C4-2B (cell line): ENCODE measurements at regions not wholly inside any gene's neighbourhood (a gene's known extent, or its start where the extent isn't known, plus 50 kb on each side); places are given as distances from the start of the nearest gene placed in this dataset.

ENCODE experiments used
- H3K27ac ChIP-seq: fragments of 450-650 bp; 2 replicates; pipeline ENCODE4 v1.5.1; 2017
- ZFX ChIP-seq: fragments of 450-650 bp; IDR thresholded peaks from 2 replicates; pipeline ENCODE4 v1.6.1; 2017
- TF ChIP-seq, protein P1 (sequence below): fragments of 450-650 bp; conservative IDR thresholded peaks from 2 replicates; pipeline ENCODE4 v1.5.1; 2017; ENCODE audit warnings: mild to moderate bottlenecking

DNA sequence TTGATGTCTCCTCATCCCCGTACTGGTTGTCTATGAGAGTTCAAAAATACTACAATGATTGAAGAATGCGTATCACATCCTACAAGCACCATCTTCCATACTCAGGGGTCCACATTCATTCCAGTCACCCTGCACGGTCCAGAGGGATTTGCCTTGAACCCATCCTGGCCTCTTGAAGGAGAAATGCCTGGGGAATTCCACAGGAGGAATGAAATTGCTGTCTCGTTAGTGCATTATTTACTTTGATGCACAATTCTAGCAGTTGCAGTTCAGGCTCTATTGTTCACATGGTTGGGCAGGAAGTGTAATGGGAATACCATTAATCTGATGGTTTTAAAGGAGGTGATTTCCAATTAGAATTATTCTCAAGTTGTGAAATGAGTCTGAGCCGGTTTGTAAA is 369.1 kb upstream of the XYLT1 start:
- TF ChIP-seq, protein P1, sequence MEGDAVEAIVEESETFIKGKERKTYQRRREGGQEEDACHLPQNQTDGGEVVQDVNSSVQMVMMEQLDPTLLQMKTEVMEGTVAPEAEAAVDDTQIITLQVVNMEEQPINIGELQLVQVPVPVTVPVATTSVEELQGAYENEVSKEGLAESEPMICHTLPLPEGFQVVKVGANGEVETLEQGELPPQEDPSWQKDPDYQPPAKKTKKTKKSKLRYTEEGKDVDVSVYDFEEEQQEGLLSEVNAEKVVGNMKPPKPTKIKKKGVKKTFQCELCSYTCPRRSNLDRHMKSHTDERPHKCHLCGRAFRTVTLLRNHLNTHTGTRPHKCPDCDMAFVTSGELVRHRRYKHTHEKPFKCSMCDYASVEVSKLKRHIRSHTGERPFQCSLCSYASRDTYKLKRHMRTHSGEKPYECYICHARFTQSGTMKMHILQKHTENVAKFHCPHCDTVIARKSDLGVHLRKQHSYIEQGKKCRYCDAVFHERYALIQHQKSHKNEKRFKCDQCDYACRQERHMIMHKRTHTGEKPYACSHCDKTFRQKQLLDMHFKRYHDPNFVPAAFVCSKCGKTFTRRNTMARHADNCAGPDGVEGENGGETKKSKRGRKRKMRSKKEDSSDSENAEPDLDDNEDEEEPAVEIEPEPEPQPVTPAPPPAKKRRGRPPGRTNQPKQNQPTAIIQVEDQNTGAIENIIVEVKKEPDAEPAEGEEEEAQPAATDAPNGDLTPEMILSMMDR = no peak
- TF ChIP-seq ZFX = no peak
- H3K27ac ChIP-seq = no peak overlapping the region

GRCh38 chr16:17839272-17839671 is 368.5 kb upstream of the XYLT1 start:
- TF ChIP-seq, protein P1 = no peak
- no peak for TF ChIP-seq ZFX
- H3K27ac ChIP-seq = no peak overlapping the region

GRCh38 chr16:17836868-17837602 is 366.3 kb upstream of the XYLT1 start:
- no peak for TF ChIP-seq ZFX
- TF ChIP-seq, protein P1 = no peak
- H3K27ac ChIP-seq = no peak overlapping the region

DNA sequence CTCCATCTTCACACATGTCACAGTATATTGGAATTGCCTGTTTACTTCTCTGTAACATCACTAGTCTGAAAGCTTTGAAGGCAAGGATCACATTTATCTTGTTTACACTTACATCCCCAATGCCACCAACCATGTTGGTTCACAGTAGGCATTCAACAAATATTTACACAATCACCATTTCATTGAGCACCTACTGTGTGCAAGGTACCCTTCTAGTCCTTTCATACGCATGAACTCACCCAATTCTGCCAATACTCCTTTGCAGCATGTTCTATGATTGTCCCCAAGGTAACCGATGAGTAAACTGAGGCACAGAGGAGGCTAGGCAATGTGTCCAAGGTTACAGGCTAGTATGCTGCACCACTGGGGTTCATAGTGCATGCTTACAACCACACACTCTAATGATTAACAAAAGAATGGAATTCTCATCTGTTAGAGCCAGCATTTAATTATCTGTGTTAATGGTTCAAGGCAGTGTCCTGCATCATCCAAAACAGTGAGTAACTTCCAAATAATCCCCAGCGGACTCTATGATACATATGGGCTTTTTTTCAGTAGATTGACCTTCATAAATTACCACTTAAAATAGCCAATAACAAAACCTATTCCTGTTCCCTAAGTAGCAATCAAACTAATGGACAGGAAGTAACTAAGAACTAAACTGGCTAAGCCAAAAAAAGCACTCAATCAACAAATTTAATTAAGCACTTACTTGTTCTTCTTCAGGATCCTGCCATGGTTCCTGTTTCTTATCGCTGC is 364.5 kb upstream of the XYLT1 start:
- no peak overlapping the region for H3K27ac ChIP-seq
- TF ChIP-seq, protein P1 = no peak
- TF ChIP-seq ZFX = no peak

DNA sequence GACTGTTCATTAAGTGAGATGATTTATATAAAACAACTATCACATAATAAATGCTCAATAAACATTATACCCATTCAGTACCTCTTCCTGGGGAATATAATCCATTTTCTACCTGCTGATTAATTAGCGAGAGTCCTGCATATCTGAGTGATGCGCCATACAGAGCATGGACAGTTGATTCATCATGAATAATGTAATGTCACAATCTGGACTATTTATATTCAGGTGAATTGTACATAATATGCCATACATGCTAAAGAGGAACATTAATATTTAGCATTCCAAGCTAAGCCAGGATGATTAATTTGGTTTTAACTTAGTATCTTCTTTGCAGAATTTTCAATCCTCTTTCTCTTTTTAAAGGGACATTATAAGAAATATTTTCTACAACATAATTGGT is 362.0 kb upstream of the XYLT1 start:
- TF ChIP-seq ZFX = no peak
- TF ChIP-seq, protein P1 = no peak
- H3K27ac ChIP-seq = no peak overlapping the region

DNA sequence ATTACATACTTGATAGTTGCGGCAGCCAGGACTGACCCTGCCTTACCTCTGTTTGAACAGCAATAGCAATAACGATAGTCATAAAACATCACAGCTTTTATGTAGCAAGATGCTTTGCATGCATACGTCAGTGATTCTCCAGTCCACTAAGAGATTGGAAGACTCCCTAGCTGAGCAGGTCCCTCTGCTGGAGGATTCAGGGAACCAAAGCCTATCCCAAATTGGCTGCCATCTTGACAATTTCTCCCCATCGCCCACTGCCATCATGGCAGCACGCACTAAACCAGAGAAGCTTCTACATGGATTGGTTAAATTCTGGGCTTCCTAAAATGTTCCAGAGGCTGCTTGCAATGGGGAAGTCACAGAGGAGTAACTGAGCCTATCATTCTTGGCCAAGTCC is 360.6 kb upstream of the XYLT1 start:
- TF ChIP-seq ZFX = no peak
- TF ChIP-seq, protein P1 = no peak; the same call in 1 of the 2 replicates
- H3K27ac ChIP-seq = no peak overlapping the region

GRCh38 chr16:17830651-17831050 is 359.9 kb upstream of the XYLT1 start:
- no peak overlapping the region for H3K27ac ChIP-seq
- no peak for TF ChIP-seq ZFX

DNA sequence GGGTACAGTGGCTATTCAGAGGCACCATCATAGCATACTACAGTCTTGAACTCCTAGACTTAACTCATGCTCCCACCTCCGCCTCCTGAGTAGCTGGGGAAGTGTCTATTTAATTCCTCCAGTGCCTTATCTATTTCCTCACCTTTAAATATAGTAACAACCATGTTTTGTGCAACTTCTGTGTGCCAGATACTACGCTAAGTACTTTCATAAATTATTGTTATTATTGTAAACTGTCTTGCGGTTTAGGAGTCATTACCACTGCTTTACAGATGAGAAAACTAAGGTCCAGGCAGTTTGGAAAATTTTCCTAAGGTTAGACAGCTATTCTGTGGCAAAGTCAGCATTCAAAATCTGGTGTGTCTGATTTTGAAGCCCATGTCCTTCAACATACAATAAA is 359.1 kb upstream of the XYLT1 start:
- H3K27ac ChIP-seq = no peak overlapping the region
- TF ChIP-seq, protein P1 = no peak
